ENCODE measurements at regions not wholly inside any gene's neighbourhood (a gene's known extent, or its start where the extent isn't known, plus 50 kb on each side); places are given as distances from the start of the nearest gene placed in this dataset.

DNA sequence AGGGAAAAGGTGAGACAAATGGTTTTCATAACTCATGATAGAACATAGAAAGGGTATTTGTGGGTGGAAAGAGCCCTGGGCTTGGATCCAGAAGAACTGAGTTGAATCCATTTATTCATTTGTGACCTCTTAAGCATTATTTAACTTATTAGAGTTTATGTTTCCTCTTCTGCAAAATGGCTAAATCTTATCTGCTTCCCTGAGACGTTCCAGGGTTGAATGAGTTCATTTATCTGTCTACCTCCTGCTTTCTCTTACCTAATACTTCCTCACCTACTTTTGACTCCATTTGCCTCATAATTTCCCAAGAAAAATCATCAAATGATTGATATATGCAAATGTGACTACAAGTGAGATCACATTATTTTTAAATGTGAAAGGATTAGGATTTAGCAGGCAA, 152.7 kb upstream of the GAS1 start:
- DNase-seq (ENCODE audit: insufficient read length, low spot score) (no peak), FAIRE-seq (no peak)
- TF ChIP-seq, protein P1, sequence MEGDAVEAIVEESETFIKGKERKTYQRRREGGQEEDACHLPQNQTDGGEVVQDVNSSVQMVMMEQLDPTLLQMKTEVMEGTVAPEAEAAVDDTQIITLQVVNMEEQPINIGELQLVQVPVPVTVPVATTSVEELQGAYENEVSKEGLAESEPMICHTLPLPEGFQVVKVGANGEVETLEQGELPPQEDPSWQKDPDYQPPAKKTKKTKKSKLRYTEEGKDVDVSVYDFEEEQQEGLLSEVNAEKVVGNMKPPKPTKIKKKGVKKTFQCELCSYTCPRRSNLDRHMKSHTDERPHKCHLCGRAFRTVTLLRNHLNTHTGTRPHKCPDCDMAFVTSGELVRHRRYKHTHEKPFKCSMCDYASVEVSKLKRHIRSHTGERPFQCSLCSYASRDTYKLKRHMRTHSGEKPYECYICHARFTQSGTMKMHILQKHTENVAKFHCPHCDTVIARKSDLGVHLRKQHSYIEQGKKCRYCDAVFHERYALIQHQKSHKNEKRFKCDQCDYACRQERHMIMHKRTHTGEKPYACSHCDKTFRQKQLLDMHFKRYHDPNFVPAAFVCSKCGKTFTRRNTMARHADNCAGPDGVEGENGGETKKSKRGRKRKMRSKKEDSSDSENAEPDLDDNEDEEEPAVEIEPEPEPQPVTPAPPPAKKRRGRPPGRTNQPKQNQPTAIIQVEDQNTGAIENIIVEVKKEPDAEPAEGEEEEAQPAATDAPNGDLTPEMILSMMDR (IDR thresholded peaks at IDR 0.05; ENCODE audit: insufficient read depth, missing control alignments) = no peak

DNA sequence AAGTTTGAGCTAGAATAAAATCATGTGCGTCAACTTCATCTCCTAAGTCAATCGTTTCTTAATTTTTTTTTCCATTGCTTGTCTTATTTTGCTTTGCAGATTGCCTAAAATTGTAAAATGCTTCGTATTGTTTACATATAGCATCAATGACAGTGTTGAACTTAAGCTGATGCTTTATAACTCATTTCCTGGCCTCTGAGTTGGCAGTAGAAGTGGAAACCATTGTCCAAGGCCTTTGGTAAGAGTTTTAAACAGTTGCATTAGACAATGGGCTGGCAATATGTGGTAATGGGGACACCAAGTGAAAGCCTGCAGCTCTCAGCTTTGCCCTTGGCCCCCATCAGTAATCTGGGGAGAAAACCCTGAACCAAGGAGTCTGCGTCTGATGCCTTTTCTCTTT, 154.8 kb upstream of the GAS1 start:
- FAIRE-seq (no peak), DNase-seq (ENCODE audit: insufficient read length, low spot score) (no peak)
- TF ChIP-seq, protein P1 (IDR thresholded peaks at IDR 0.05; ENCODE audit: insufficient read depth, missing control alignments) = no peak

DNA sequence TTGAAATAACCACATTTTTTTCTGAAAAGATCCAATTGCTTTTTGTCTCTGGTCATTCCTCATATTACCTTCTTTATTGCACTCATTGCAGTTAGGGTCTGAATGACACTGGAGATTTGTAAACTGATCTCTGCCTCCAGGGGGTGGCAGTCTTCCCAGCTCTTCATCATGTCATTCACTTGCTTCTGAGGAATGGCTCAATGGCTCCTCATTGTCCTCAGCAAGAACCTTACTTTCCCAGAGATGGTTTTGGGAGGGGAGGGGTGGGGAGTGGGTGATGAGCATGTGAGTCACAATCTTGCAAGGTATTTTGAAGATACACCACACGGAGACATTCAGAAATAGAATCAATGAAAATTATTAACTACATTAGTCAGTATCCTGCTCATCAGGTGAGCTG, 159.8 kb upstream of the GAS1 start:
- no peak for DNase-seq (ENCODE audit: insufficient read length, low spot score)
- no peak for FAIRE-seq
- TF ChIP-seq, protein P1 (IDR thresholded peaks at IDR 0.05; ENCODE audit: insufficient read depth, missing control alignments) = peak; percentile 26

DNA sequence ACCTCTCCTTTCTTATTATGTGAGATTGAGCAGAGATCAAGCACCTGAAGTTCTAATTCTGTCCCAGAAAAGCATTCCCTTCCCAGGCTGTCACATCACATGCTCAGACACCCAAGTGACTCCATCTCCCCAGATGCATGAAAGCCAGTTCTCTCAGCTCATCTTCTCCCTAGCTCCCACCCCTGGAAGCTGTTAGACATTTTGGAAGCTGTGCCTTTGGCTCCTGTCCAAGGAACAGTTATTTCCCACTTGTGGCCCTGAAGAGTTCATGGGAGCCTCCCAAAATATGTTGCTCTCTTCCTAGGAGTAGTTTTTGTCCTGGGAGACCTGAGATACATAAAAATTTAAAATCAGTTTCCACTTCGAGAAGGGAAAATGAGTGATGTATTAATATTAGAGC, 161.4 kb upstream of the GAS1 start:
- FAIRE-seq = no peak
- TF ChIP-seq, protein P1 (IDR thresholded peaks at IDR 0.05; ENCODE audit: insufficient read depth, missing control alignments) = no peak
- no peak for DNase-seq (ENCODE audit: insufficient read length, low spot score)

DNA sequence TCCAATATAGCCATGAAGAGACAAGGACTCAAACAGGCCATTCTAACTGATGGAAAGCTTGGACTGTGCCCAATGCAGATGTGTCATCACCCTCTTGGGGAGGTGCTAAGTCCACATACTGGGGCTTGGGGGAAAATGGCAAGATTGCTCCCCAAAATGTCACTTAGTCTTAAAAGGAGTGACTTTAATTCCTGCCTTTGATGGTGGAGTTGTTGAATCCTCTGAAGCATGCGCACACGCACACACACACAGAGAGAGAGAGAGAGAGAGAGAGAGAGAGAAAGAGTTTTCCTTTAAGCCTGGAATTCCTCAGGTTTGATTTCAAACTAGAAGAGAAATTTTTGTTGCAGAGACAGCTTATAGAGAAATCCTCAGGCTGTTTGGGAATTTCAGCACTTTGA, 161.9 kb upstream of the GAS1 start:
- FAIRE-seq (no peak), DNase-seq (ENCODE audit: insufficient read length, low spot score) (no peak)
- TF ChIP-seq, protein P1 (IDR thresholded peaks at IDR 0.05; ENCODE audit: insufficient read depth, missing control alignments) = no peak

DNA sequence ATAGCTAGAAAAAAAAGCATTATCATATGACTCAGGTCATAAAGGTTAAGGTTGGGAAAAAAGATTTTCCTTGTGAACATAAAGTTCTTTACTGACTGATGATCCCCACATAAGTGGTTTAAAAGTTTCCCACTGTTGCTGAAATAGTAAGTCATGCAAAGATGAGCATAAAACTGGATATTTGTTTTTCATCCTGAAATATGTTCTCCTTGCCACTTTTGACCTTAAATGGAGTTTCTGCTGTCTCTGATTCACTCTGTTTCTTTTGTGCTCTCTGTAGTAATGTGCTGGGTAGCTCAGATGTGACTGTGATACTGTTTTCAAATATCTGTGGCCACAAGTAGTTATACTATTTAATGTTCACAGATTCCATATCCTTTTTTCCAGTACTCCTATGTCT, 162.5 kb upstream of the GAS1 start:
- FAIRE-seq = no peak
- DNase-seq (ENCODE audit: insufficient read length, low spot score) = no peak
- TF ChIP-seq, protein P1 (IDR thresholded peaks at IDR 0.05; ENCODE audit: insufficient read depth, missing control alignments) = no peak

DNA sequence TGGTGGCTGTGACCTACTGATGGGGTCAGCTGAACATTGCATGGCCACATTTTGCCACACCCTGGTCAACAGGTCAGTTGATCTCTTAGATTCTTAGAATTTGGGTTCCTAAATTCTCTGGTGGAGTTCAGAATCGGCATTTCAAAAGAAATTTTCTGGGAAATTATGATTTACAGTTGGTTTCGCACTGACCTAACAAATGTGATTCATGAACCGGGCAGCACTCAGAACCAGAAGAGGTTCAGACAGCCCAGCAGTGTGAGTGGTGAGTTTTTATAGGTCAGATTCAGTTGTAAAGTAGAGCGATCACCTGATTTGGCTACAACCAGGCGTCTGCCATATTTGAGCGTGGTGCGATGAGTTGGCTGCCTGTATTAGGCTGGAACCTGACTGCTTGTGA, 163.7 kb upstream of the GAS1 start:
- TF ChIP-seq, protein P1 (IDR thresholded peaks at IDR 0.05; ENCODE audit: insufficient read depth, missing control alignments) = no peak
- FAIRE-seq = no peak
- DNase-seq (ENCODE audit: insufficient read length, low spot score) = no peak
